T-helper 17 cell (primary cell): ENCODE measurements at regions not wholly inside any gene's neighbourhood (a gene's known extent, or its start where the extent isn't known, plus 50 kb on each side); places are given as distances from the start of the nearest gene placed in this dataset.

ENCODE experiments used
- ATAC-seq: fragments of 150-1000 bp; cut with Tn5 transposase; 2 replicates; pipeline ENCODE4 v1.10.0; 2021; ENCODE audit warnings: mild to moderate bottlenecking, moderate library complexity
- DNase-seq, 3 donors: peaks; one replicate each; pipeline versions ENCODE4 v3.0.0 to v3.0.0-alpha.2; 2020 to 2021
- H3K9me3 ChIP-seq: one replicate; pipeline ENCODE4 v1.7.0; 2013; ENCODE audit warnings: low read length, mild to moderate bottlenecking; ENCODE audit not compliant: control insufficient read depth, poor library complexity, severe bottlenecking
- H3K27ac Mint-ChIP-seq: one replicate; pipeline ENCODE4 v1.8.0; 2022; ENCODE audit warnings: mild to moderate bottlenecking, moderate library complexity, mixed read lengths
- H3K27me3 Mint-ChIP-seq: one replicate; pipeline ENCODE4 v1.8.0; 2022; ENCODE audit warnings: mixed read lengths
- H3K36me3 Mint-ChIP-seq: one replicate; pipeline ENCODE4 v1.8.0; 2022; ENCODE audit warnings: low read depth, mixed read lengths
- H3K4me1 Mint-ChIP-seq: one replicate; pipeline ENCODE4 v1.8.0; 2022; ENCODE audit warnings: mild to moderate bottlenecking, mixed read lengths
- H3K4me3 Mint-ChIP-seq: one replicate; pipeline ENCODE4 v1.8.0; 2022; ENCODE audit warnings: mild to moderate bottlenecking, moderate library complexity, mixed read lengths

- Mint-ChIP-seq H3K27me3 (peaks cover 40% of the 10 kb centered on the region), H3K4me3 (no peak overlapping the region), H3K27ac (no peak overlapping the region), H3K4me1 (peaks cover 2% of the 10 kb centered on the region), H3K36me3 (peaks cover 4% of the 10 kb centered on the region)
- DNase-seq: no peak
- H3K9me3 ChIP-seq: no peaks in the 10 kb centered on the region
- ATAC-seq: peak; percentile 36
These were observed 58.2 kb downstream of the HSD3B1 start for GRCh38 chr1:119565131-119565772.

GRCh38 chr1:119569095-119569494, 62.1 kb downstream of the HSD3B1 start:
- no peaks in the 10 kb centered on the region for H3K9me3 ChIP-seq
- no peak for DNase-seq
- no peaks in the 10 kb centered on the region for H3K4me1 Mint-ChIP-seq
- peaks cover 4% of the 10 kb centered on the region for H3K36me3 Mint-ChIP-seq
- ATAC-seq: no peak
- peaks cover 31% of the 10 kb centered on the region for H3K27me3 Mint-ChIP-seq
- H3K27ac Mint-ChIP-seq: no peak overlapping the region
- no peak overlapping the region for H3K4me3 Mint-ChIP-seq
